SH-SY5Y (cell line): ENCODE measurements at regions not wholly inside any gene's neighbourhood (a gene's known extent, or its start where the extent isn't known, plus 50 kb on each side); places are given as distances from the start of the nearest gene placed in this dataset.

Source experiments
- GATA2 ChIP-seq: IDR thresholded peaks from 2 replicates; pipeline ENCODE4 v1.6.1; 2011; ENCODE audit warnings: mild to moderate bottlenecking, low read depth, low read length
- GATA3 ChIP-seq: IDR thresholded peaks from 2 replicates; pipeline ENCODE4 v1.6.1; 2011; ENCODE audit warnings: low read depth, mild to moderate bottlenecking, low read length, moderate library complexity

GRCh38 chr1:112322018-112322417 is 74.0 kb upstream of the CTTNBP2NL start:
- TF ChIP-seq GATA2 (no peak), GATA3 (no peak)
